HG02588 (cell line): ENCODE measurements at regions not wholly inside any gene's neighbourhood (a gene's known extent, or its start where the extent isn't known, plus 50 kb on each side); places are given as distances from the start of the nearest gene placed in this dataset.

ENCODE experiments used
- ATAC-seq: cut with Tn5 transposase; IDR thresholded peaks from one replicate; pipeline ENCODE4 v1.9.1; 2021; ENCODE audit warnings: mild to moderate bottlenecking, moderate library complexity; ENCODE audit not compliant: unreplicated experiment

DNA sequence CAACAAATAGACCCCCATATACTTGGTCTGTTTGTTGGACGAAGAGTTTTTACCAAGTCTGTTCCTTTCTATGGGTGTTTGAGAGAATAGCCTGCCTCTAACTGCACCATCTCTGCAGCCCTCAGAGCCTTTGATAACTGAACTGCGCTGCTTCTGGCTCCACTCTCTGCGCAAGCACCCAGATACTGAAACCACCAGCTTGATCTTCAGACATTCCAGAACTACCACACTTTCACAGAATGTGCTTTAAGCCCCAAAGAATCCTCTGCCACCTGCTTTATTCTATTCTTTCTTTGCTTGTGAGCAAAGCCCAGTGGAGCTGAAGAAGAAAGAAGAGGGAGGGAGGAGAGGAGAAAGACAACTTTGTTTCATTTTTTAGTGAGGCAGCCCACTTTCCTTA, 380.7 kb downstream of the BCL11A start:
- ATAC-seq, result no peak

DNA sequence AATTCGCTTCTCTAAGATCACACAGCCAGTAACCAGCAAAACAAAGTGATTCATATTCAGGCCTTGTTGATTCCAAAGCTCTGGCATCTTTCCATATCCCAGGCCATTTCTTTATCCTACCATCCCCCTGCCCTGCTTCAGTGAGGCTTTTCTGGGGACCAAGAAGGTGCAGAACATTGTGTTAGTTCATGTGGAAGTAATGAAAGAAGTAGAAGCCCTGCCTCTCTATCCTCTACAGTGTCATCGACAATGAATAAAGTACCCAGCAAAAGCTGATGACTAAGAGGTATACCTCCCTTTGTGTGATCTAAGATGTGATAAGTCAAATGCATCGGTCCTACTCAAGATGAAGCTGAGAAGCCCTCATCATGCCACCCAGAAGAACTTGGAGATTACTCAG, 383.2 kb downstream of the BCL11A start:
- ATAC-seq, result no peak

DNA sequence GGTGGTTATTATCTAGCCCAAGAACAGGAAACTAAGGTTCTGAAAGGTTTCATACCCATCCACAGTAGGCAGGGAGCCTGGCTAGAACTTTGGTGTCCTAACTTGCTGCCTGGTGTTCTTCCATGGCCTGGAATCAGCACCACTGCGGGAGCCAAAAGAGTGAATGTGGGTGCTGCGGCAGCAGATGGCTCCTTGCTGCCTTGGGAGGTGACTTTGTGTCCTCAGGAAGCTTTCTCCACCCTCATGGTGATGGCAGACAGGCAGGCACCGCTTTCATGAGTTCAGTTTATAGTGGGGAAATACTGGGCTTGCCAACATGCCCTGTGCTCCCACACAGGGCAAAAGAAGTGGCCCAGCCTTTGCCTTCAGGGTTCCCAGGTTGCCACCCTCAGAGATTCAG, 385.2 kb downstream of the BCL11A start:
- ATAC-seq, result no peak

DNA sequence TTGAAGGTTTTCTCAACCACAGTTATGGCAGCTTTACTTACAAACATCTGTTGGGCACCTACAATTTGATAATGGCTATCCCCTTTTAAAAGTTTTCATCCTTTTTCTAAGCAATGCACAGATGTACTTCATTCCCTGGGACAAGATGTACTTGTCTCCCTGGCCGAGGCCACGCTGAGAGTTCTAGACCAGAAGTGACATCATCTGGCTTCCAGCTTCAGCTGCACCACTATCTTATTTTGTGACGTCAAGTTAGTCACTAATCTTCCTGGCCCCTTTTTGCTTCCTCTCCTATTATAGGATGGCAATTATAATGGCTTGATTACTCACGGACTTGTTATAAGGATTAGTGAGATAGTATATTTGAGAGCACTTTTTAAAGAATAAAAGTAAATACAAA, 386.4 kb downstream of the BCL11A start:
- ATAC-seq, result no peak

DNA sequence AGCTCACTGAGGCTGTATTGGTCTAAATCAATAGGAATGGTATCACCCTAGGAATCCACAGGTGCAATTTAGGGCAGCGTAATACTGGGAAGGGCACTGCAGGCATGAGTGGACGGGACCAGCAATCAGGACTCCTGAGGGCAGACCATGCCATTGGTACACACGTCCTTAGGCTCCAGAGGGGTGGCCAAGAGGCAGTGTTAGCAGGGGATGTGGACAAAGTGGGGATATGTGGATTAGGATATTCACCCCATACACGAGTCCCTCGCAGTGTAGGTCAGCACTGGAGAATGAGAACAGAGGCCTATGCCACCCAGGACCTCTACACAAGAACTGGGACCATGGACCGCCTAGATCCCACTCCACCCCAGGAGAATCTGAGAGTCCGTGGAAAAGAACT, 389.8 kb downstream of the BCL11A start:
- no peak for ATAC-seq

DNA sequence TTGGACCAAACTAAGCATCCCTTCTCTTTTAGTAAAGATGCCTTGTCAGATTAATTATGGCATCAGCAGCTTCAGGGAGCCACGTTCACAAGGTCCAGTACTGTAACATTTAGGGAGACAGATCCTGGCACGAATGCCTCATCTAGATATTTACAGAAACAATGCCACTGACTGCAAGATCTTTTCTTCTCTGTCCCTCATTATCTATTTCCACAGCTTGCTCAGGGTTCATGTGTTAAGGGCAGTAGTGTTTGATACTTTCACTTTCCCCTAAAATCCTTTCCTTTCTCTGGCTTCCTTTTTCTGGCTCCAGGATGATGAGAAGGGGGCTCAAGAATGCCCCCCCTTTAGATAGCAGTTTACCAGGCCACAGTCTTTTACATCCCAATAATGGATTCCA, 393.9 kb downstream of the BCL11A start:
- ATAC-seq, result no peak

DNA sequence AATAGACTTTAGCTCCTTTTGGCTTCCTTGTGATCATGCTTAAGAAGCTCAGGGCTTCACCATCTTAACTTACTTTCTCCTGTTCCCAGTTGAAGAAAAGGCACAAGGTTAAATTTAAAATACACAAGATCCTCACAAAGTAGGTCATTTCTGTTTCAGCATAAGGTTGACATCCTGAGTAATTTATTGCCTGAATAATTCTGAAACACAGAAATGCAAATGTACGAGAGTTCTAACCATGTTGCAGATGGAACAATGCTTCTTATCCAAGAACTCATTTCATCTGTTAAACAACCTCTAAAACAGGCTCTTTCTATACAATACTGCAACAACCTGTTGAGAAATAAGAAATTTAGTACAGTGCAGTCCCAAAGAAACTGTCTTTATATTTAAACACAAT, 395.2 kb downstream of the BCL11A start:
- ATAC-seq, result no peak

DNA sequence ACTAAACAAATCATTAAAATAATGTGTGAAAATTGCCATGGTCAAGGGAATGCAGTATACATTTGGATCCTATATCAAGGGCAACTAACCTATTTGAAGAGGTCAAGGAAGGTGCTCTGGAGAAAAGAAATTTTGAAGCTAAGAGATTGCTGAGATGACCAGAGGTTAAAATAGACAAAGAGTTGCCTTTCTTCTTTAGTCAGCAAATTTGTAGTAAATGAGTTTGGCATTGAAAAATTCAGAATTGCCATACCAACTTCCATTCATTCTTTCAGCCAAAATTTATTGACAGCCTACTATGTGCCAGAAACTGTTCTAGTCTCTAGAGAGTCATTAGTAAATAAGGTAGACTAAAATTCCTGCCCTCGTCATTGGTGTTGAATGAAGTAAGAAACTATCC, 396.2 kb downstream of the BCL11A start:
- ATAC-seq, result no peak

DNA sequence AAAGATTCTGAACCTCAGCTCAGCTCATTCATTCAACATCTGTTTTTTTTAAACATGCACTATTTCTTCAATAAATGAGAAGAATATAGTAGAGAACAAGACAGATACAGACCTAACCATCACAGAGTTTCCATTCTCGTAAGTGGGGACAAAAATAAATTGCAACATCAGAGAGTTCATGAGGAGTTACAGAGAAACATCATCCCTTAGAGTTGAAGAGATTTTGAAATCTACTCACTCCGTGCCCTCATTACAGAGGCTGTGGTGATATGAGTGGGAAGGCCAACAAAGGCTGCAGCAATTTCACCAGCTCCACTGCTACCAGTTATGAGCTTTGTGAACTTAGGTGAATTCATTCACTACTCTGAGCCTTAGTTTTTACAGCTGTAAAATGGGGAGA, 399.3 kb downstream of the BCL11A start:
- no peak for ATAC-seq

DNA sequence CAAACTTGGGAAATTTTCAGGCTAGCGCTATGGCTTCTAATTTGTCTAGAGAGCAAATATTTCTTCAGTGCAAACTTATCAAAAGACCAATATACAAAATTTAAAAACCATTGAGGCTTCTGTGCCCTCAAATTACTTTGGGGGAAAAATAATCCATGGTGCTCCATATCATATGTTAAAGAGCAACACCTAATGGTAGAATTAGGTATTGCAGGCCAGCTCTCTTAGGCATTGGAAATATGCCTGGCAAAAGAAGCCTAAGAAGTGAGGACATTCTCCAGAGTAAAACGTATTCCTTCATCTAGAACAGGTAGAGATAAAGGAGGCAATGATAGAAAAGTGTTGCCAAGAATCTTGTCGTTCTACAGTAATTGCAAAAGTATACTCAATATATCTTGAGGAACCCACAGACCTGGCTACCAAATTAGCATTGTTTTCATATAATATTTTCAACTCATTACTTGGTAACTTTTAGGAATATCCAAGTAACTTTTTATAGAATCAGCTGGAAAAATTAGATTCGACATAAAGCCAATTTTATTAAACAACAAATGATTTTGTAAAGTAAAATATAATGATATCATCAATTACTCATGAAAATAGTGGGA, 401.1 kb downstream of the BCL11A start:
- no peak for ATAC-seq

DNA sequence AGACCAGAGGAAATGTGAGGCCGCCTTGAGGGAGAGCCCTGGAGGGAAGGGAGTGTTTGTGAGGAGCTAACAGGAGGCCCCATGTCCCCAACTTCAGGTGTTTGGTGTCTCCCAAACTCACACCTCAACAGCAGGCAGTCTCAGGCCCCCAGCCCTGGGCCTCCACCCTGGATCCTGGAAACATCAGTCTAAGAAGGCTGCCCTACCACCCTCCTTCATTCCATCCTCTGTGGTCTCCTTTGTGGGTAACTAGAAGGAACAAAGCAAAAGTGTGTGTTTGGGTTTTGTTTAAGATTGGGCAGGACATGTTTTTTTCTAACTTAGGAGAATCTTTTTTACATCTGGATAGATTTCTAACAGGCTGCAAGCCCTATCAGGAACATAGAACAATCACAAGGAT, 404.3 kb downstream of the BCL11A start:
- ATAC-seq, result no peak

DNA sequence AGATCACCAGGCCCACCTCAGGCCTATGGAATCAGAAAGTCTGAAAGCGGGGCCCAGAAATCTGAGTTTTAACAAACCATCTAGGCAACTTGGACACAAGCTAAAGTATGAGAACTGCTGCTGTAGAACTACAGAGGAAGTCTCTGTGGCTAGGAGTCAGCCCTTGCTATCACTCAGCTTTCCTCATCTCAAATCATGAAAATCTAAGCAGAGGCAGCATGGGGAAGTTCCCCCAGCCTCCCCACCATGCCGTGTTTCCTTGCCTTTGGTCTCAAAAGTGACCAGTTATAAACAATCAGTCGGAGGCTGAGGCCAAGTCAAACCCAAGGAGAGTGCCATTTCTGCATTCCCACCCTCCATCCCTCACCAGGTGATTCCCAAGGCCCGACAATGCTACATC, 404.7 kb downstream of the BCL11A start:
- no peak for ATAC-seq

DNA sequence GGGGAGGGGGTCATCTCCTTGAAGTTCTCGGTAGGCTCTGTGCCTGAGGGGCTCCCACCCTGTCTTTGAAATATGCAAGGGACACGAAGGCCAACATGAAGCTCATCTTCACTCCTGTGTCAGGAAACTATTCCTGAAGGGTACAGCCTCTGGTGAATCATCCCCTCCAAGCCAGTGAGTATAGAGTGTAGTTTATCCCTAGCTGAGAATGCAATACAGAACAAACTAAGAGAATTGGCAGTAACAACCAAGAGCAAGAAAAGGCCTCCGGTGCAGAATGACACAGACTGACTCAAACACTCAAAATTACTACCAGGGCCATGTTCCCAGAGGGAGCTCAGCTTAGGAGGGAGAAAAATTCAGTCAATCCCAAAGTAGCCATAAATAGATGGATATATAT, 413.3 kb downstream of the BCL11A start:
- no peak for ATAC-seq

DNA sequence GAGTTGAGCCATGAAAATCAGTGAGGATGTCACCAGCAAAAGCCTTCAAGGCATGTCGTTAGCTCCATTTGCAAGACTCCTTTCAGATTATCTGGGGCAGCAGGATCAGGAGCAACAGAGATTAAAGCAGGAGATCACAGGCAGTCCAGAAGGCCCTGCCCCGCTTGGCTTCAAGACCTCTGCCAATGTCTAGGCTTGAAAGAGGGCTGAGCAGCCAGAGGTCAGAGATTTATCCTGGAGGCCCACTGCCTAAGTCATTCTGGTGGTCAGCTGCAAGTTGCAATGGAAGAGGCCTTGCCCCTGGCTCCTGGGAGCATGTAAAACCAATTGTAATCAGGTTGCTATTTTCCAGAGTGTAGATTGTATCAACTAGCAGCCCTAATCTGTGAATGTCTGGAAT, 416.5 kb downstream of the BCL11A start:
- ATAC-seq, result no peak

DNA sequence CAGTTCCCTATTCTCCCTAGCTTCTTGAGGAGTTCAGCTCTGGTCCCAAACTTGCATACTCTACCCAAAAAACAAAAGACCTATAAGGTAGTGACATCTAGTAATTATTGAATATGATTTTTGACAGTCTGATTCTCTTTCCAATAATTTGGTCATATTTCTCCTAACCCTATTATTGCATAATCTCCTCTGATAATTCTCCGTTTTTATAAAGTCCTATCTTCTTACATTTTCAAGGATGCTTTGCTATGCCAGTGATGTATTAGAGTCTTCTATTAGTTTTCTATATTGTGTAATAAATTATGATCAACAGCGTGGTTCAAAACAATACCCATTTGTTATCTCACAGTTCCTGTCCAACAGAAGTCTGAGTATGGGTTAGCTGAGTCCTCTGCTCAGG, 426.3 kb downstream of the BCL11A start:
- no peak for ATAC-seq

DNA sequence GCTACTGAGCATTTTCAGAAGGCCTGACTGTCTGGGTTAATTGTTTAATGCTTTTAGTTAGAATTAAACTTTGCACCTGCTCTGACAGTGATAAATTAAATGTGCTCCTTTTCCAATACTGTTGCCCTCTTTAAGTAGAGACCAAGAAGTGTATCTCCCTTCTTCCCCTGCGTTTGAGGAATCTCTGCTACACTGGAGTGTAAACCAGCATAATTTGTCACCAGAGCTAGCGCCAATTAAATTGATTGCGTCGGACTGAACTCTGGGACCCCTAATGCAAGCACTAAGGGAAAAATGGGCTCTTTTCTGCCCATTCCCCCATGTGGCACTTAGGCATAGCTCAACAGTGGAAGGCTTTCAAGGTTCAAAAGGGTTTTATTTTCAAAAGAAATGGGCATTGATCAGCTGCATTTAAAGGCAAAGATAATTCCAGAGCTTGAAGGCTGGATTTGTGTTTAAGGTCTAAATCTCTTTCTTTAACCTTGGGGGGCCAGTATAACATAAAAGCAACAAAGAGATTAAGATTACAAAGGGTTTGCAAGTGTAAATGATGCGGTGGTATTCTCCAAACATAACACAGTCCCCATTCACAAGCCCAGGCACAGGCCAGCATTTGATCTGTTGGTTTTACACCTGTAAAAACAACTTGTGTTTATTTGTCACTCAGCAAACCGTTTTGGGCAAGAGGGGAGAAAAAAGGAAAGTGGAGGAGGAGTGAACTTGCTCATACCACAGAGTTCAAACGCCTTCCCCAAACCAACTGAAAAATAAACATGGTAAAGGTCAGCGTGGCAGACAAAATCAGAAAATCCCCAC, 427.6 kb downstream of the BCL11A start:
- ATAC-seq, result no peak

DNA sequence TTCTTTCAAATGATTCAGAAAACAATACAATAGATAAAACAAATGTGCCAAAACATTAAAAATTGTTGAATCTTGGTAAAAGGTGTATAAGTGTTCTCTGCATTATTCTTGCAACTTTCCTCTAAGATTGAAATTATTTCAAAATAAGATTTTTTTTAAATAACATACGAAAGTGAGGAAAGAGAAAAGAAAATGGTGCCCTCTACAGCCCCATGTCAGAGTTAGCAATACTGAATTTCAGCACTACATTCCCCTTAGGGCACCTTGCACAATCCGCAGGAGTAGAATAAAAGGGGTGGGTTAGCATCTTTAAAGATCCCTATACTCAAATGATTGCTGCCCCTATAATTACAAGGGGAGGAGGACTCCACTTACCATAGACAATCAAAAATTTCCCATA, 433.7 kb downstream of the BCL11A start:
- ATAC-seq, result no peak

DNA sequence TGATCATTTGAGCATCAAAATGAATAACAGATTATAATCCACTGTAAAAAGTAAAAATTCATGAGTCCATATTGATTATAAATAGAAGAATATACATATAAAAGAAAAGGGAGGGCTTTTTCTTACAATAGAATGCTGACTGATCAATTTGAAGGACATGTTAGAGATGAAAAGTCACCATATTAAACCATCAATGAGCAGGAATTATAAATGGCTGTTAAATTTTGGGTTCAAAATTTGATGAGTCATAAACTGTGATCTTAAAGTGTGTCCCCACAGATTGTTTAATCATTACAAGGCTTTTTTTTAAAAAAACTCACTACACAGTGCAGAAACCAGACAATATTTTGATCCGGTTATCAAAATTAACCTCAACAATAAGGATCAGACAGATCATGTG, 434.5 kb downstream of the BCL11A start:
- ATAC-seq, result no peak

DNA sequence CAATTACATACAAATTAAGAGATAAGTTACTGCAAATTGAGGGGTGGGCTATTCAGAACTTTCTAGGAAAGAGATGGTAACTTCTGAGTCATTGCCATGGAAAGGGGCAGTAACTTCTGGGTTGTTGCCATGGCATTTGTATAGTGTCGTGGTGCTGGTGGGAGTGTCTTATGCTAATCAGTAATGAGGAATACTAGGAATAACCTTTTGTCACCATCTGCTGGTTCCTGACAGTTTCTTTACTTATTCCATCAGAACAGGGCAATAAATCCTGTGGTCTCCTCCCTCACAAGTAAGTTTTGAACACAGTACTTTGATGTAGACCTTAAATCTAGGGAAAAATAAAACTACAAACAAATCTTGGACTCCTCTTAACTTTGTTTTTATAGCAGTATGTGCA, 435.4 kb downstream of the BCL11A start:
- ATAC-seq, result no peak

DNA sequence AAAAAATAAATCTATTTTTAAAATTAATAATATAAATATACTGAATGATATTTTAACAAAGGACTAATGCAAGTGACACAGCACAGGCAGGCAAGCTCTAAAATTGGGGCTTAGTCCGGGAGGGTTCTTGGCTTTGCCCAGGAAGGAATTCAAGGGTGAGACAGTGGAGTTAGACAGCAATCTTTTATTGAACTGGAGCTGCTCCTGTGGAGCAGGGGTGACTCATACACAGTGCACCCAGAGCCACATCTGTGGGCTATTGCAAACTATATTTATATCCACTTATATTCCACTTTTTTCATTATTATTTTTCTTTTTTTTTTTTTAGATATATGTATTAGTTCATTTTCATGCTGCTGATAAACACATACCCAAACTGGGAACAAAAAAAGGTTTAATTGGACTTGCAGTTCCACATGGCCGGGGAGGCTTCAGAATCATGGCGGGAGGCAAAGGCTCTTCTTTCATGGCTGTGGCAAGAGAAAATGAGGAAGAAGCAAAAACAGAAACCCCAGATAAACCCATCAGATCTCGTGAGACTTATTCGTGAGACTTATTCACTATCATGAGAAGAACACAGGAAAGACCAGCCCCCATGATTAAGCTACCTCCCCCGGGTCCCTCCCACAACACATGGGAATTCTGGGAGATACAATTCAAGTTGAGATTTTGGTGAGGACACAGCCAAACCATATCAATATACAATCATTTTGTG, 437.1 kb downstream of the BCL11A start:
- no peak for ATAC-seq

DNA sequence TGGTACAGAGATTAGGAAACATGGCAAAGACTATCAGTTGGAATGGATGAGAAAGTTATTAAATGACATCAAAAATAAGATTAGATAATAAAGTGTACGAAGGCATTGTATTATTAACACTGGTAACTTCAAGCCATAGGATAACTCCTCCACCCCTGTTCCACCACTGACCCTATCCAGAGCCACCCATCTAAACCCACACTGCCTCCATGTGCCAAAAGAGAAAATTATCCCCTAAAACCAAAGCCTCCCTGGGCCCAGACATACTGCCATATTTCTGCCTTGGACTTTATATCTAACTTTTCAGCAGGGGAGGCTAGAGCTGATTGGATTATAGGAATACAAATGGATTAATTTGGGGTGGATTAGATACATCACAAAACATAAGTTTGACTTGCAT, 443.7 kb downstream of the BCL11A start:
- ATAC-seq, result no peak

DNA sequence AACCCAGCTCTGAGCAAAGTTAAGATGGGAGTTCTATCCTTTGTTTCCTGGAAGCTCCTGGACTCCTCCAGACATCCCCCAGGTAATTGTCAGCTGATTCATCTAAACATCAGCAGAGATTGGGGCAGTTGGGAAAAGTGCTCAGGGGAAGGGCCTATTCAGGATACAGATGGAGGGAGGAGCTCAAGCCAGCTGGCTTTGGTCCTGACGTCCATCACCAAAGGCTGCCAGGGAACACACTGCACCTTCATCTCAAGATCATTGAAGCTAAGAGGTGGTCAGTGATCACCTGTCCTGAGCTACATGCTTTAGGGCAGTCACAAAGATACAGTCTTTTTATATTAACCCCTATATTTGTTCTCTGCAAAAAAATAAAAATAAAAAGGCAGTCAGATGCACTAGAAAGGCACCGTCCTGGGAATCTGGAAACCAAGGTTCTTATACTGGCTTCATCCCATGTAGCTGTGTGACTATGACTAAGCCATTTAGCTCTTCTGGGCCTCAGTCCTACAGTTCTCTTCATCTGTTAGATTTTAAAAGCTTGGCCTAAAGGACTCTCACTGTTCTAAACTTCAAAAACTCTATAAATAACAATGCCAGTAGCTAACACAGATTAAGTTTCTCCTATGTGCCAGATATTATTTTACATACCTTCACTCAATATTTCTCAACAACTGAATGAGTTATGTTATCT, 446.5 kb downstream of the BCL11A start:
- no peak for ATAC-seq
